PC-3 (cell line): ENCODE measurements at regions not wholly inside any gene's neighbourhood (a gene's known extent, or its start where the extent isn't known, plus 50 kb on each side); places are given as distances from the start of the nearest gene placed in this dataset.

Experiments used
- CTCF ChIP-seq: fragments of 300-600 bp; sonication (generic); conservative IDR thresholded peaks from 2 replicates; pipeline ENCODE4 v1.5.1; 2017; ENCODE audit warnings: antibody characterized with exemption, low read depth, mild to moderate bottlenecking, low read length
- EZH2 ChIP-seq: fragments of 300-600 bp; sonication (generic); IDR thresholded peaks from one replicate; pipeline ENCODE4 v1.6.1; 2017; ENCODE audit warnings: antibody characterized with exemption, mild to moderate bottlenecking, low read length; ENCODE audit not compliant: unreplicated experiment

GRCh38 chr7:130872341-130872740, 138.3 kb upstream of the KLF14 start:
- TF ChIP-seq EZH2 = no peak
- no peak for TF ChIP-seq CTCF
